ENCODE measurements at regions not wholly inside any gene's neighbourhood (a gene's known extent, or its start where the extent isn't known, plus 50 kb on each side); places are given as distances from the start of the nearest gene placed in this dataset.

DNA sequence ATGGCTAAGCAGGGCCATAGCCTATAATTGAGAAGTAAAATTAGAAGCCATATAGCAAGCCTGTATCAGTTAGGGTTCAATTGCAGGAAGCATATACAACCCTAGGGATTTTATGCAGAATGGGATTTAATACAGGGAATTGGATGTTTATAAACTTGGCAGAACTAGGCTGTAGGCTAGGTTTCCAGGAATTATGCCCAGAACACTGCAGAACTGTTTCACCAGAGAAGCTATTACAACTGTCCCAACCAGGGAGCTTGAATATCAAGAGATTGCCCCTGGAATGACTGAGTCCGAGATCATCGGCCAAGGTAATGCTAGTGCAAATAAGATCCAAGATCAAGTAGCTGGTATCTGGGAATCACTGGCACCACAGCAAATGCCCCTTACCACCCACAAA lies 64.0 kb downstream of the PRR15 start (continued):
- TF ChIP-seq, protein P1, sequence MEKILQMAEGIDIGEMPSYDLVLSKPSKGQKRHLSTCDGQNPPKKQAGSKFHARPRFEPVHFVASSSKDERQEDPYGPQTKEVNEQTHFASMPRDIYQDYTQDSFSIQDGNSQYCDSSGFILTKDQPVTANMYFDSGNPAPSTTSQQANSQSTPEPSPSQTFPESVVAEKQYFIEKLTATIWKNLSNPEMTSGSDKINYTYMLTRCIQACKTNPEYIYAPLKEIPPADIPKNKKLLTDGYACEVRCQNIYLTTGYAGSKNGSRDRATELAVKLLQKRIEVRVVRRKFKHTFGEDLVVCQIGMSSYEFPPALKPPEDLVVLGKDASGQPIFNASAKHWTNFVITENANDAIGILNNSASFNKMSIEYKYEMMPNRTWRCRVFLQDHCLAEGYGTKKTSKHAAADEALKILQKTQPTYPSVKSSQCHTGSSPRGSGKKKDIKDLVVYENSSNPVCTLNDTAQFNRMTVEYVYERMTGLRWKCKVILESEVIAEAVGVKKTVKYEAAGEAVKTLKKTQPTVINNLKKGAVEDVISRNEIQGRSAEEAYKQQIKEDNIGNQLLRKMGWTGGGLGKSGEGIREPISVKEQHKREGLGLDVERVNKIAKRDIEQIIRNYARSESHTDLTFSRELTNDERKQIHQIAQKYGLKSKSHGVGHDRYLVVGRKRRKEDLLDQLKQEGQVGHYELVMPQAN (conservative IDR thresholded peaks at IDR 0.05): no peak
- TF ChIP-seq, protein P2, sequence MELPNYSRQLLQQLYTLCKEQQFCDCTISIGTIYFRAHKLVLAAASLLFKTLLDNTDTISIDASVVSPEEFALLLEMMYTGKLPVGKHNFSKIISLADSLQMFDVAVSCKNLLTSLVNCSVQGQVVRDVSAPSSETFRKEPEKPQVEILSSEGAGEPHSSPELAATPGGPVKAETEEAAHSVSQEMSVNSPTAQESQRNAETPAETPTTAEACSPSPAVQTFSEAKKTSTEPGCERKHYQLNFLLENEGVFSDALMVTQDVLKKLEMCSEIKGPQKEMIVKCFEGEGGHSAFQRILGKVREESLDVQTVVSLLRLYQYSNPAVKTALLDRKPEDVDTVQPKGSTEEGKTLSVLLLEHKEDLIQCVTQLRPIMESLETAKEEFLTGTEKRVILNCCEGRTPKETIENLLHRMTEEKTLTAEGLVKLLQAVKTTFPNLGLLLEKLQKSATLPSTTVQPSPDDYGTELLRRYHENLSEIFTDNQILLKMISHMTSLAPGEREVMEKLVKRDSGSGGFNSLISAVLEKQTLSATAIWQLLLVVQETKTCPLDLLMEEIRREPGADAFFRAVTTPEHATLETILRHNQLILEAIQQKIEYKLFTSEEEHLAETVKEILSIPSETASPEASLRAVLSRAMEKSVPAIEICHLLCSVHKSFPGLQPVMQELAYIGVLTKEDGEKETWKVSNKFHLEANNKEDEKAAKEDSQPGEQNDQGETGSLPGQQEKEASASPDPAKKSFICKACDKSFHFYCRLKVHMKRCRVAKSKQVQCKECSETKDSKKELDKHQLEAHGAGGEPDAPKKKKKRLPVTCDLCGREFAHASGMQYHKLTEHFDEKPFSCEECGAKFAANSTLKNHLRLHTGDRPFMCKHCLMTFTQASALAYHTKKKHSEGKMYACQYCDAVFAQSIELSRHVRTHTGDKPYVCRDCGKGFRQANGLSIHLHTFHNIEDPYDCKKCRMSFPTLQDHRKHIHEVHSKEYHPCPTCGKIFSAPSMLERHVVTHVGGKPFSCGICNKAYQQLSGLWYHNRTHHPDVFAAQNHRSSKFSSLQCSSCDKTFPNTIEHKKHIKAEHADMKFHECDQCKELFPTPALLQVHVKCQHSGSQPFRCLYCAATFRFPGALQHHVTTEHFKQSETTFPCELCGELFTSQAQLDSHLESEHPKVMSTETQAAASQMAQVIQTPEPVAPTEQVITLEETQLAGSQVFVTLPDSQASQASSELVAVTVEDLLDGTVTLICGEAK (IDR thresholded peaks at IDR 0.05; ENCODE audit: borderline replicate concordance): no peak

DNA sequence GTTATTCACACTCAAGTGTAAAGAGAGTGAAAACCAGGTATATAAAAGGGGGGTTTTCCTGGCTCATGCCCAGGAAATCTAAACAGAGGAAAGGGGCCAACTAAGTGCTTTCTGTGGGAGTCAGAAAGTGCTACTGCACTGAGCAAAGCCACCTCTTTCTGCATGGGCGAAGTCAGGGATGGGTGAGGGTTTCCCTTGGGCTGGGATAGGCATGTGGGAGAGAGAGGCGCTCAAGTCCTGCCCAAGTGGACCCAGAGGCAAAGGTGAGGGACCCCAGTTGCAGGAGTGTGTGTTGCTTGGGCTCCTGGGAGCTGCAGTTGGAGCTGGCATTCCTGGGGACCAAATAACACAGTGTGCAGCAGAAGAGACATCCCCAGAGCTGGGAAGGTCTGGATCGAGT lies 65.9 kb downstream of the PRR15 start:
- RAD21 ChIA-PET (ENCODE audit: unreplicated experiment): no interaction called here
- POLR2A ChIA-PET: no interaction called here
- BruUV-seq (replicated peaks): no TSS peak
- Histone ChIP-seq H3K27ac (ENCODE audit: control insufficient read depth, insufficient read depth) (no peak overlapping the region), H3K4me2 (ENCODE audit: control insufficient read depth, insufficient read depth) (no peak overlapping the region), H4K20me1 (ENCODE audit: control insufficient read depth, insufficient read depth) (no peaks in the 10 kb centered on the region), H3K9me3 (replicated peaks; ENCODE audit: control insufficient read depth, insufficient read depth, low read length) (no peaks in the 10 kb centered on the region), H2AFZ (ENCODE audit: control insufficient read depth, low read depth, low read length) (no peak overlapping the region), H3K36me3 (ENCODE audit: control insufficient read depth in 2 of 2, insufficient read depth in 2 of 2, low read length in 1 of 2) (no peaks in the 10 kb centered on the region), H3K9ac (ENCODE audit: control insufficient read depth, insufficient read depth, low read length) (no peak overlapping the region), H3K79me2 (ENCODE audit: control insufficient read depth, insufficient read depth, low read length) (no peaks in the 10 kb centered on the region), H3K27me3 (replicated peaks in 1 of 2; ENCODE audit: control insufficient read depth in 2 of 2, insufficient read depth in 2 of 2, low read length in 1 of 2) (no peaks in the 10 kb centered on the region; a peak in 1 of 4 replicates), H3K4me3 (no peak overlapping the region), H3K4me1 (ENCODE audit: control insufficient read depth, insufficient read depth, low read length) (no peaks in the 10 kb centered on the region)
- FAIRE-seq (no peak), ATAC-seq (no peak), DNase-seq (ENCODE audit: low read depth, low spot score) (no peak)
- in situ Hi-C loops (cut with MboI) (loop anchor here (25.0 kb wide), 1 partner anchor 433 kb away; no protein-coding TSS in a partner anchor), intact Hi-C loops (cut with micrococcal nuclease; ENCODE audit: unreplicated experiment) (no loop called here)
- CTCF ChIA-PET: no interaction called here
- SMC1A ChIA-PET (ENCODE audit: uncharacterized antibody, unreplicated experiment): no interaction called here
- 19% methylated on average over 3 of the region's 3 CpGs for WGBS (ENCODE audit: insufficient coverage, insufficient replicate concordance, low lambda C conversion rate, missing lambda C conversion rate)
- TF ChIP-seq, protein P3, sequence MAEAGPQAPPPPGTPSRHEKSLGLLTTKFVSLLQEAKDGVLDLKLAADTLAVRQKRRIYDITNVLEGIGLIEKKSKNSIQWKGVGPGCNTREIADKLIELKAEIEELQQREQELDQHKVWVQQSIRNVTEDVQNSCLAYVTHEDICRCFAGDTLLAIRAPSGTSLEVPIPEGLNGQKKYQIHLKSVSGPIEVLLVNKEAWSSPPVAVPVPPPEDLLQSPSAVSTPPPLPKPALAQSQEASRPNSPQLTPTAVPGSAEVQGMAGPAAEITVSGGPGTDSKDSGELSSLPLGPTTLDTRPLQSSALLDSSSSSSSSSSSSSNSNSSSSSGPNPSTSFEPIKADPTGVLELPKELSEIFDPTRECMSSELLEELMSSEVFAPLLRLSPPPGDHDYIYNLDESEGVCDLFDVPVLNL (IDR thresholded peaks at IDR 0.05; ENCODE audit: low read depth, low read length): no peak
- TF ChIP-seq IRF4 (IDR thresholded peaks at IDR 0.05; ENCODE audit: low read depth, low read length) (no peak), YY1 (IDR thresholded peaks at IDR 0.05; ENCODE audit: low read depth, low read length) (no peak), KDM1A (IDR thresholded peaks at IDR 0.05; ENCODE audit: borderline replicate concordance) (no peak), ZBED1 (IDR thresholded peaks at IDR 0.05; ENCODE audit: borderline replicate concordance) (no peak), NFYB (IDR thresholded peaks at IDR 0.05; ENCODE audit: insufficient read depth, low read depth, low read length) (no peak), DPF2 (IDR thresholded peaks at IDR 0.05) (no peak), CBX3 (IDR thresholded peaks at IDR 0.05; ENCODE audit: borderline replicate concordance, low read depth) (no peak), EGR1 (IDR thresholded peaks at IDR 0.05; ENCODE audit: borderline replicate concordance in 1 of 2, low read depth in 2 of 2, low read length in 2 of 2) (no peak), RELA (IDR thresholded peaks at IDR 0.05; ENCODE audit: borderline replicate concordance, partially characterized antibody) (no peak), IKZF2 (IDR thresholded peaks at IDR 0.05) (no peak)
- TF ChIP-seq, protein P4, sequence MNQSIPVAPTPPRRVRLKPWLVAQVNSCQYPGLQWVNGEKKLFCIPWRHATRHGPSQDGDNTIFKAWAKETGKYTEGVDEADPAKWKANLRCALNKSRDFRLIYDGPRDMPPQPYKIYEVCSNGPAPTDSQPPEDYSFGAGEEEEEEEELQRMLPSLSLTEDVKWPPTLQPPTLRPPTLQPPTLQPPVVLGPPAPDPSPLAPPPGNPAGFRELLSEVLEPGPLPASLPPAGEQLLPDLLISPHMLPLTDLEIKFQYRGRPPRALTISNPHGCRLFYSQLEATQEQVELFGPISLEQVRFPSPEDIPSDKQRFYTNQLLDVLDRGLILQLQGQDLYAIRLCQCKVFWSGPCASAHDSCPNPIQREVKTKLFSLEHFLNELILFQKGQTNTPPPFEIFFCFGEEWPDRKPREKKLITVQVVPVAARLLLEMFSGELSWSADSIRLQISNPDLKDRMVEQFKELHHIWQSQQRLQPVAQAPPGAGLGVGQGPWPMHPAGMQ (IDR thresholded peaks at IDR 0.05; ENCODE audit: borderline replicate concordance): no peak
- TF ChIP-seq, protein P5, sequence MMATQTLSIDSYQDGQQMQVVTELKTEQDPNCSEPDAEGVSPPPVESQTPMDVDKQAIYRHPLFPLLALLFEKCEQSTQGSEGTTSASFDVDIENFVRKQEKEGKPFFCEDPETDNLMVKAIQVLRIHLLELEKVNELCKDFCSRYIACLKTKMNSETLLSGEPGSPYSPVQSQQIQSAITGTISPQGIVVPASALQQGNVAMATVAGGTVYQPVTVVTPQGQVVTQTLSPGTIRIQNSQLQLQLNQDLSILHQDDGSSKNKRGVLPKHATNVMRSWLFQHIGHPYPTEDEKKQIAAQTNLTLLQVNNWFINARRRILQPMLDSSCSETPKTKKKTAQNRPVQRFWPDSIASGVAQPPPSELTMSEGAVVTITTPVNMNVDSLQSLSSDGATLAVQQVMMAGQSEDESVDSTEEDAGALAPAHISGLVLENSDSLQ (IDR thresholded peaks at IDR 0.05): no peak

All from GM12878 (cell line).